Activated T-cell treated with anti-CD3 and anti-CD28 coated beads for 1 hour (primary cell): ENCODE measurements at regions not wholly inside any gene's neighbourhood (a gene's known extent, or its start where the extent isn't known, plus 50 kb on each side); places are given as distances from the start of the nearest gene placed in this dataset.

Source experiments
- DNase-seq: peaks from one replicate; pipeline ENCODE4 v3.0.0-alpha.2; 2020; ENCODE audit warnings: low read depth

GRCh38 chr1:29504709-29505410, 268.5 kb downstream of the PTPRU start:
- DNase-seq: no peak

GRCh38 chr1:29504196-29504595, 267.9 kb downstream of the PTPRU start:
- no peak for DNase-seq

- no peak for DNase-seq
Measured at GRCh38 chr1:29502911-29503840, 266.9 kb downstream of the PTPRU start.

GRCh38 chr1:29502225-29502910, 266.0 kb downstream of the PTPRU start:
- DNase-seq: no peak

- no peak for DNase-seq
Measured at GRCh38 chr1:29501227-29501976, 265.1 kb downstream of the PTPRU start.

- no peak for DNase-seq
Measured at GRCh38 chr1:29500651-29501050, 264.3 kb downstream of the PTPRU start.

- DNase-seq: no peak
Measured at GRCh38 chr1:29500041-29500440, 263.7 kb downstream of the PTPRU start.

- DNase-seq: no peak
Measured at GRCh38 chr1:29499104-29499650, 262.9 kb downstream of the PTPRU start.

GRCh38 chr1:29498126-29499103, 262.1 kb downstream of the PTPRU start:
- no peak for DNase-seq

- DNase-seq: no peak
Measured at GRCh38 chr1:29497395-29498125, 261.2 kb downstream of the PTPRU start.

GRCh38 chr1:29496701-29497100, 260.4 kb downstream of the PTPRU start:
- no peak for DNase-seq

- DNase-seq: no peak
Measured at GRCh38 chr1:29490204-29490934, 254.0 kb downstream of the PTPRU start.

- no peak for DNase-seq
Measured at GRCh38 chr1:29489471-29489870, 253.1 kb downstream of the PTPRU start.

GRCh38 chr1:29488794-29489311, 252.5 kb downstream of the PTPRU start:
- DNase-seq: no peak

- no peak for DNase-seq
Measured at GRCh38 chr1:29488086-29488793, 251.9 kb downstream of the PTPRU start.

- DNase-seq: no peak
Measured at GRCh38 chr1:29487291-29487690, 251.0 kb downstream of the PTPRU start.

- no peak for DNase-seq
Measured at GRCh38 chr1:29485096-29485925, 249.0 kb downstream of the PTPRU start.
